Retinal pigment epithelial cell (primary cell): ENCODE measurements at regions not wholly inside any gene's neighbourhood (a gene's known extent, or its start where the extent isn't known, plus 50 kb on each side); places are given as distances from the start of the nearest gene placed in this dataset.

Source experiments
- DNase-seq: peaks from one replicate; pipeline ENCODE4 v3.0.0-alpha.2; 2010; ENCODE audit warnings: low read depth
- H3K4me3 ChIP-seq: 2 replicates; pipeline ENCODE4 v1.5.1; 2011; ENCODE audit warnings: mild to moderate bottlenecking, low read length, control low read depth, moderate library complexity
- CTCF ChIP-seq: conservative IDR thresholded peaks from 2 replicates; pipeline ENCODE4 v1.5.1; 2011; ENCODE audit warnings: low read depth, low read length, control low read depth, inconsistent platforms

GRCh38 chrX:95332530-95332929 is 1352.1 kb upstream of the DIAPH2 start:
- TF ChIP-seq CTCF = no peak
- no peak overlapping the region for H3K4me3 ChIP-seq
- no peak for DNase-seq

GRCh38 chrX:95346856-95347255 is 1337.8 kb upstream of the DIAPH2 start:
- H3K4me3 ChIP-seq = no peak overlapping the region
- DNase-seq = no peak
- TF ChIP-seq CTCF = peak; percentile 13

- DNase-seq = no peak
- no peak for TF ChIP-seq CTCF
These were observed 1333.7 kb upstream of the DIAPH2 start for GRCh38 chrX:95350774-95351488.

GRCh38 chrX:95367286-95367685 is 1317.4 kb upstream of the DIAPH2 start:
- no peak for TF ChIP-seq CTCF
- no peak for DNase-seq
- no peak overlapping the region for H3K4me3 ChIP-seq

More at GRCh38 chrX:95350774-95351488, 1333.7 kb upstream of the DIAPH2 start:
- no peak overlapping the region for H3K4me3 ChIP-seq

GRCh38 chrX:95382799-95383198 is 1301.8 kb upstream of the DIAPH2 start:
- no peak for DNase-seq
- TF ChIP-seq CTCF = no peak
- no peak overlapping the region for H3K4me3 ChIP-seq

- TF ChIP-seq CTCF = no peak
- H3K4me3 ChIP-seq = no peak overlapping the region
- DNase-seq = no peak
These were observed 1300.9 kb upstream of the DIAPH2 start for GRCh38 chrX:95383778-95384177.

- no peak overlapping the region for H3K4me3 ChIP-seq
- no peak for TF ChIP-seq CTCF
- peak; percentile 10 for DNase-seq
These were observed 1257.3 kb upstream of the DIAPH2 start for GRCh38 chrX:95427389-95427788.
